Cerebellar nuclear complex (tissue), 1 donor: ENCODE measurements at regions not wholly inside any gene's neighbourhood (a gene's known extent, or its start where the extent isn't known, plus 50 kb on each side); places are given as distances from the start of the nearest gene placed in this dataset.
"Not testable (repeated sequence)": the region's sequence is repeated elsewhere in the genome, so short reads cannot be mapped to it uniquely, and the experiment has no call there.

Source experiments
- DNase-seq, 2 experiments: peaks; one replicate each; lab custom pipeline; 2025; lab: John Stamatoyannopoulos, UW

- DNase-seq, result no peak
These were observed 165.5 kb downstream of the DKK1 start for GRCh38 chr10:52479567-52479966.

GRCh38 chr10:52481986-52482555 is 168.0 kb downstream of the DKK1 start:
- no peak for DNase-seq

- no peak for DNase-seq
These were observed 169.5 kb downstream of the DKK1 start for GRCh38 chr10:52483587-52483986.

- no peak for DNase-seq
These were observed 170.4 kb downstream of the DKK1 start for GRCh38 chr10:52484206-52485065.

GRCh38 chr10:52485462-52485861 is 171.4 kb downstream of the DKK1 start:
- DNase-seq, result no peak

GRCh38 chr10:52486840-52487611 is 172.9 kb downstream of the DKK1 start:
- DNase-seq, result no peak

- no peak for DNase-seq
These were observed 174.8 kb downstream of the DKK1 start for GRCh38 chr10:52488606-52489485.

- no peak for DNase-seq
These were observed 177.3 kb downstream of the DKK1 start for GRCh38 chr10:52491246-52491995.

- DNase-seq, result no peak
These were observed 185.2 kb downstream of the DKK1 start for GRCh38 chr10:52499281-52499680.

- DNase-seq, result no peak
These were observed 186.4 kb downstream of the DKK1 start for GRCh38 chr10:52500476-52500875.

- DNase-seq, result no peak
These were observed 188.2 kb downstream of the DKK1 start for GRCh38 chr10:52502237-52502636.

- DNase-seq, result not testable (repeated sequence)
These were observed 191.3 kb downstream of the DKK1 start for GRCh38 chr10:52505341-52505740.

- no peak for DNase-seq
These were observed 200.4 kb downstream of the DKK1 start for GRCh38 chr10:52514481-52514880.

- DNase-seq, result no peak
These were observed 202.9 kb downstream of the DKK1 start for GRCh38 chr10:52517012-52517411.

GRCh38 chr10:52523696-52524095 is 209.6 kb downstream of the DKK1 start:
- DNase-seq, result no peak

GRCh38 chr10:52525761-52526160 is 211.7 kb downstream of the DKK1 start:
- DNase-seq, result no peak

GRCh38 chr10:52526251-52526823 is 212.3 kb downstream of the DKK1 start:
- no peak for DNase-seq

- no peak for DNase-seq
These were observed 218.7 kb downstream of the DKK1 start for GRCh38 chr10:52532650-52533290.

- DNase-seq, result no peak
These were observed 219.9 kb downstream of the DKK1 start for GRCh38 chr10:52533986-52534385.

GRCh38 chr10:52539463-52539862 is 225.4 kb downstream of the DKK1 start:
- no peak for DNase-seq
